HepG2 (cell line): ENCODE measurements at regions not wholly inside any gene's neighbourhood (a gene's known extent, or its start where the extent isn't known, plus 50 kb on each side); places are given as distances from the start of the nearest gene placed in this dataset.
A peak's percentile ranks its signal among the peaks of the same experiment; 100 is the strongest.

Source experiments
- CREB1 ChIP-seq, 2 experiments: fragments of 450-650 bp in 1 of 2; IDR thresholded peaks; 2 replicates each; pipeline ENCODE4 v1.6.1; 2016 to 2017; ENCODE audit warnings: control low read depth in 1 of 2, mild to moderate bottlenecking in 1 of 2, missing compliant biosample characterization in 1 of 2, missing genetic modification characterization in 1 of 2
- GABPA ChIP-seq, 2 experiments: IDR thresholded peaks; 2 replicates each; pipeline ENCODE4 v1.6.1; 2011 to 2016; ENCODE audit warnings: low read depth in 2 of 2, low read length in 1 of 2, missing biosample characterization in 1 of 2, missing genetic modification characterization in 1 of 2
- RFX5 ChIP-seq: IDR thresholded peaks from 2 replicates; pipeline ENCODE4 v1.6.1; 2011; ENCODE audit warnings: low read depth, low read length, improper control_type of control experiment
- SP2 ChIP-seq: sonication (generic); formaldehyde crosslinking; IDR thresholded peaks from 2 replicates; pipeline ENCODE4 v1.5.1; 2020; ENCODE audit warnings: mild to moderate bottlenecking, missing genetic modification reagents
- SRSF1 ChIP-seq: fragments of 200-400 bp; formaldehyde crosslinking; optimal IDR thresholded peaks from 2 replicates; pipeline ENCODE3; 2017; ENCODE audit warnings: mild to moderate bottlenecking, low read depth, low read length, moderate library complexity
- TCF7 ChIP-seq: sonication (generic); IDR thresholded peaks from 2 replicates; pipeline ENCODE4 v1.6.1; 2016; ENCODE audit warnings: antibody characterized with exemption, low read depth
- TF ChIP-seq, protein P1 (sequence below): sonication (generic); formaldehyde crosslinking; IDR thresholded peaks from 2 replicates; pipeline ENCODE4 v1.5.0; 2020; ENCODE audit warnings: mild to moderate bottlenecking, missing genetic modification reagents, moderate library complexity
- TF ChIP-seq, protein P2 (sequence below): sonication (generic); formaldehyde crosslinking; IDR thresholded peaks from 2 replicates; pipeline ENCODE4 v1.5.0; 2020; ENCODE audit warnings: mild to moderate bottlenecking, missing genetic modification reagents
- TF ChIP-seq, protein P3 (sequence below): sonication (generic); formaldehyde crosslinking; IDR thresholded peaks from 2 replicates; pipeline ENCODE4 v1.4.0; 2020; ENCODE audit warnings: missing genetic modification reagents
- TF ChIP-seq, protein P4 (sequence below), 2 experiments: sonication (generic) in 1 of 2; formaldehyde crosslinking in 1 of 2; IDR thresholded peaks; 2 replicates each; pipeline versions ENCODE4 v1.5.1 to v1.6.1; 2011 to 2020; ENCODE audit warnings: borderline replicate concordance in 1 of 2, low read depth in 1 of 2, low read length in 1 of 2, mild to moderate bottlenecking in 1 of 2, missing genetic modification reagents in 1 of 2, moderate library complexity in 1 of 2
- TF ChIP-seq, protein P5 (sequence below): sonication (generic); formaldehyde crosslinking; IDR thresholded peaks from 2 replicates; pipeline ENCODE4 v1.5.0; 2020; ENCODE audit warnings: mild to moderate bottlenecking, missing genetic modification reagents
- TF ChIP-seq, protein P6 (sequence below): sonication (generic); formaldehyde crosslinking; IDR thresholded peaks from 2 replicates; pipeline ENCODE4 v1.4.0; 2020; ENCODE audit warnings: missing genetic modification reagents

DNA sequence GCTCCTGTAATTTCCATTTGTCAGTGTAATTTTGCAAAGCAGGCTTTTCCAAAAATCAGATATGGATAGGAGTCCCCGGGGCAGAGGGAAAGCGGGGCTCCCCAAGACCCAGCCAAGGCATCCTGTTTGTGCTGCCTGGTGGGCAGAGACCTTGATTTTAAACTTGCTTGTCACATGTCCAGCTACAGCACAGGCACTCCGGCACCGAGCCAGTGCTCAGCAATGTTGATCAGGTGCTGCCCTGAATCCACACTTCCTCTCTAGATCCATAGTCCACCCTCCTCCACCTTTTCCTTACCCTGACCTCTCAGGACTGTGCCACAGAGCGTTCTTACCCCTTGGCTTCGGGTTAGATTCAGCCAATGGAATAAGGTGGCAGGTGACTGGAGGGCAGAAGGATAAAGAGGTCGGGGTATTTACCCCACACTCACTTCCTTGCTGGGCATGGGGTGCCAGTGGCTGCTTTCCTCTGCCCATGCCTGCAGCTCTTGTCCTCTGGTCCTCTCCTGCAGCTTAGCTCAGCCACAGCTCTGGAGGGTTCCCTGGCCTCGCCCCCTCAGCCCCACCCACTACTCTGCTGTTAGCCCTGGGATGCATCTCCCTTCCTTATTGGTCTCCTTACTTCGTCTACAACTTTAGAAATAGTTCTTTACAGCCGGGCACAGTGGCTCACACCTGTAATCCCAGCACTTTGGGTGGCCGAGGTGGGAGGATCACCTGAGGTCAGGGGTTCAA lies 80.1 kb downstream of the IRF2BPL start:
- TF ChIP-seq, protein P1, sequence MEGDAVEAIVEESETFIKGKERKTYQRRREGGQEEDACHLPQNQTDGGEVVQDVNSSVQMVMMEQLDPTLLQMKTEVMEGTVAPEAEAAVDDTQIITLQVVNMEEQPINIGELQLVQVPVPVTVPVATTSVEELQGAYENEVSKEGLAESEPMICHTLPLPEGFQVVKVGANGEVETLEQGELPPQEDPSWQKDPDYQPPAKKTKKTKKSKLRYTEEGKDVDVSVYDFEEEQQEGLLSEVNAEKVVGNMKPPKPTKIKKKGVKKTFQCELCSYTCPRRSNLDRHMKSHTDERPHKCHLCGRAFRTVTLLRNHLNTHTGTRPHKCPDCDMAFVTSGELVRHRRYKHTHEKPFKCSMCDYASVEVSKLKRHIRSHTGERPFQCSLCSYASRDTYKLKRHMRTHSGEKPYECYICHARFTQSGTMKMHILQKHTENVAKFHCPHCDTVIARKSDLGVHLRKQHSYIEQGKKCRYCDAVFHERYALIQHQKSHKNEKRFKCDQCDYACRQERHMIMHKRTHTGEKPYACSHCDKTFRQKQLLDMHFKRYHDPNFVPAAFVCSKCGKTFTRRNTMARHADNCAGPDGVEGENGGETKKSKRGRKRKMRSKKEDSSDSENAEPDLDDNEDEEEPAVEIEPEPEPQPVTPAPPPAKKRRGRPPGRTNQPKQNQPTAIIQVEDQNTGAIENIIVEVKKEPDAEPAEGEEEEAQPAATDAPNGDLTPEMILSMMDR (CRISPR knock-in tag) = no peak
- TF ChIP-seq, protein P2, sequence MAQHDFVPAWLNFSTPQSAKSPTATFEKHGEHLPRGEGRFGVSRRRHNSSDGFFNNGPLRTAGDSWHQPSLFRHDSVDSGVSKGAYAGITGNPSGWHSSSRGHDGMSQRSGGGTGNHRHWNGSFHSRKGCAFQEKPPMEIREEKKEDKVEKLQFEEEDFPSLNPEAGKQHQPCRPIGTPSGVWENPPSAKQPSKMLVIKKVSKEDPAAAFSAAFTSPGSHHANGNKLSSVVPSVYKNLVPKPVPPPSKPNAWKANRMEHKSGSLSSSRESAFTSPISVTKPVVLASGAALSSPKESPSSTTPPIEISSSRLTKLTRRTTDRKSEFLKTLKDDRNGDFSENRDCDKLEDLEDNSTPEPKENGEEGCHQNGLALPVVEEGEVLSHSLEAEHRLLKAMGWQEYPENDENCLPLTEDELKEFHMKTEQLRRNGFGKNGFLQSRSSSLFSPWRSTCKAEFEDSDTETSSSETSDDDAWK (CRISPR knock-in tag) = no peak
- TF ChIP-seq RFX5 = no peak
- TF ChIP-seq, protein P3, sequence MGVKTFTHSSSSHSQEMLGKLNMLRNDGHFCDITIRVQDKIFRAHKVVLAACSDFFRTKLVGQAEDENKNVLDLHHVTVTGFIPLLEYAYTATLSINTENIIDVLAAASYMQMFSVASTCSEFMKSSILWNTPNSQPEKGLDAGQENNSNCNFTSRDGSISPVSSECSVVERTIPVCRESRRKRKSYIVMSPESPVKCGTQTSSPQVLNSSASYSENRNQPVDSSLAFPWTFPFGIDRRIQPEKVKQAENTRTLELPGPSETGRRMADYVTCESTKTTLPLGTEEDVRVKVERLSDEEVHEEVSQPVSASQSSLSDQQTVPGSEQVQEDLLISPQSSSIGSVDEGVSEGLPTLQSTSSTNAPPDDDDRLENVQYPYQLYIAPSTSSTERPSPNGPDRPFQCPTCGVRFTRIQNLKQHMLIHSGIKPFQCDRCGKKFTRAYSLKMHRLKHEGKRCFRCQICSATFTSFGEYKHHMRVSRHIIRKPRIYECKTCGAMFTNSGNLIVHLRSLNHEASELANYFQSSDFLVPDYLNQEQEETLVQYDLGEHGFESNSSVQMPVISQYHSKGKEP (CRISPR knock-in tag) = no peak
- no peak for TF ChIP-seq SP2 (CRISPR knock-in tag)
- TF ChIP-seq, protein P4, sequence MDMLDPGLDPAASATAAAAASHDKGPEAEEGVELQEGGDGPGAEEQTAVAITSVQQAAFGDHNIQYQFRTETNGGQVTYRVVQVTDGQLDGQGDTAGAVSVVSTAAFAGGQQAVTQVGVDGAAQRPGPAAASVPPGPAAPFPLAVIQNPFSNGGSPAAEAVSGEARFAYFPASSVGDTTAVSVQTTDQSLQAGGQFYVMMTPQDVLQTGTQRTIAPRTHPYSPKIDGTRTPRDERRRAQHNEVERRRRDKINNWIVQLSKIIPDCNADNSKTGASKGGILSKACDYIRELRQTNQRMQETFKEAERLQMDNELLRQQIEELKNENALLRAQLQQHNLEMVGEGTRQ (IDR thresholded peaks at IDR 0.05; ENCODE audit: low read depth, low read length) = no peak
- TF ChIP-seq, protein P4 (CRISPR knock-in tag; IDR thresholded peaks at IDR 0.05; ENCODE audit: borderline replicate concordance) = peak; percentile 23; the same call in 1 of the 2 replicates
- no peak for TF ChIP-seq CREB1 (IDR thresholded peaks at IDR 0.05)
- TF ChIP-seq CREB1 (CRISPR knock-in tag; IDR thresholded peaks at IDR 0.05) = no peak
- TF ChIP-seq, protein P5, sequence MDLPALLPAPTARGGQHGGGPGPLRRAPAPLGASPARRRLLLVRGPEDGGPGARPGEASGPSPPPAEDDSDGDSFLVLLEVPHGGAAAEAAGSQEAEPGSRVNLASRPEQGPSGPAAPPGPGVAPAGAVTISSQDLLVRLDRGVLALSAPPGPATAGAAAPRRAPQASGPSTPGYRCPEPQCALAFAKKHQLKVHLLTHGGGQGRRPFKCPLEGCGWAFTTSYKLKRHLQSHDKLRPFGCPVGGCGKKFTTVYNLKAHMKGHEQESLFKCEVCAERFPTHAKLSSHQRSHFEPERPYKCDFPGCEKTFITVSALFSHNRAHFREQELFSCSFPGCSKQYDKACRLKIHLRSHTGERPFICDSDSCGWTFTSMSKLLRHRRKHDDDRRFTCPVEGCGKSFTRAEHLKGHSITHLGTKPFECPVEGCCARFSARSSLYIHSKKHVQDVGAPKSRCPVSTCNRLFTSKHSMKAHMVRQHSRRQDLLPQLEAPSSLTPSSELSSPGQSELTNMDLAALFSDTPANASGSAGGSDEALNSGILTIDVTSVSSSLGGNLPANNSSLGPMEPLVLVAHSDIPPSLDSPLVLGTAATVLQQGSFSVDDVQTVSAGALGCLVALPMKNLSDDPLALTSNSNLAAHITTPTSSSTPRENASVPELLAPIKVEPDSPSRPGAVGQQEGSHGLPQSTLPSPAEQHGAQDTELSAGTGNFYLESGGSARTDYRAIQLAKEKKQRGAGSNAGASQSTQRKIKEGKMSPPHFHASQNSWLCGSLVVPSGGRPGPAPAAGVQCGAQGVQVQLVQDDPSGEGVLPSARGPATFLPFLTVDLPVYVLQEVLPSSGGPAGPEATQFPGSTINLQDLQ (CRISPR knock-in tag) = no peak
- TF ChIP-seq SRSF1 = no peak
- no peak for TF ChIP-seq GABPA (IDR thresholded peaks at IDR 0.05; ENCODE audit: low read depth, low read length)
- TF ChIP-seq GABPA (CRISPR knock-in tag; IDR thresholded peaks at IDR 0.05; ENCODE audit: low read depth) = 0 out of 2 replicates have a peak, but pooled peaks have one; percentile 14
- TF ChIP-seq TCF7 = no peak
- TF ChIP-seq, protein P6, sequence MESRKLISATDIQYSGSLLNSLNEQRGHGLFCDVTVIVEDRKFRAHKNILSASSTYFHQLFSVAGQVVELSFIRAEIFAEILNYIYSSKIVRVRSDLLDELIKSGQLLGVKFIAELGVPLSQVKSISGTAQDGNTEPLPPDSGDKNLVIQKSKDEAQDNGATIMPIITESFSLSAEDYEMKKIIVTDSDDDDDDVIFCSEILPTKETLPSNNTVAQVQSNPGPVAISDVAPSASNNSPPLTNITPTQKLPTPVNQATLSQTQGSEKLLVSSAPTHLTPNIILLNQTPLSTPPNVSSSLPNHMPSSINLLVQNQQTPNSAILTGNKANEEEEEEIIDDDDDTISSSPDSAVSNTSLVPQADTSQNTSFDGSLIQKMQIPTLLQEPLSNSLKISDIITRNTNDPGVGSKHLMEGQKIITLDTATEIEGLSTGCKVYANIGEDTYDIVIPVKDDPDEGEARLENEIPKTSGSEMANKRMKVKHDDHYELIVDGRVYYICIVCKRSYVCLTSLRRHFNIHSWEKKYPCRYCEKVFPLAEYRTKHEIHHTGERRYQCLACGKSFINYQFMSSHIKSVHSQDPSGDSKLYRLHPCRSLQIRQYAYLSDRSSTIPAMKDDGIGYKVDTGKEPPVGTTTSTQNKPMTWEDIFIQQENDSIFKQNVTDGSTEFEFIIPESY = no peak
